ENCODE measurements at regions not wholly inside any gene's neighbourhood (a gene's known extent, or its start where the extent isn't known, plus 50 kb on each side); places are given as distances from the start of the nearest gene placed in this dataset.

GRCh38 chr22:46079093-46079860 is 71.0 kb upstream of the PPARA start:
- DNase-seq = no peak

DNA sequence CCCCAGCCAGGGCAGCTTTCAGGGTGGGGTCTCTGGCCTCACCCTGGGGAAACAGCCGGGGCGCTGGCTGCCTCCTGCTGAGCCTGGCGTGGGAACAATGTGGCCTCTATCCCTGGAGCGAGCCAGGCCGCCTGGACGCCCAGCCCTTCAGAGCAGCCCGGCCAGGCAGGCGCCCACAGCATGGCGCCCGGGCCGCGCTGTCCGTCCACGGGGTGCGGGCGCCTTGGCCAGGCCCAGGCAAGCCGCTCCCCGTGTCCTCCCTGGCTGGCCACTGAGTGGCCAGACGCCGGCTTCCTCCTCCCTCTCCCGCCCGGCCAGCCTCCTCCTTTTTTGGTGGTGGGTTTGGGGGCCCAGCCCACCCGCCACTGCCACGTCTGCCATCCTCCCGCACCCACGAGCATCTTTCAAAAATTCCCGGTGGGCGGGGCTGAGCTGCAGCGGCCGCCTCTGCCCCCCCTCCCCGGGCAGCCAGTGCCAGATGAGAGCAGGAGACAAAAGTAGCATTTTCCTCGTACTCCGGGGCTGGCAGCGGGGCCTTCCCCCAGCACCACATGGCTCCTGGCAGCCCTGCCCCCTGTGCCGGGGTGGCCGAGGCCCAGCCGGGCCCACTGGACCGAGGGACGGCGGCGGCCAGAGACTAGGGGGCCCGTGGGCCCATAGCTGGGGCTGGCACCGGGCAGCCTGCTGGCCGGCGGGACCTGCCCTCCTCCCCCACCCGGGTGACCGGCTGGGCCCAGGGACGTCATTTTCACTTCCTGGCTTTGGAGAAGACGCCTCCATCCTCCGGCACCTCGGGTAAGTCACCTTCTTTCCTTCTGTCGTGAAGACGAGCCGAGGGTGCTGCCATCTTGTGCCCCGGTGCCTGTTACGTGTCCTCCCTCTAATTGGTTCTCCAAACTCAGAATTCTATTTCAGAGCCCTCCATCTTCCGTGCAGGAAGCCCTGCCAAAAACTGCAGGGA is 70.2 kb upstream of the PPARA start:
- DNase-seq = no peak

DNA sequence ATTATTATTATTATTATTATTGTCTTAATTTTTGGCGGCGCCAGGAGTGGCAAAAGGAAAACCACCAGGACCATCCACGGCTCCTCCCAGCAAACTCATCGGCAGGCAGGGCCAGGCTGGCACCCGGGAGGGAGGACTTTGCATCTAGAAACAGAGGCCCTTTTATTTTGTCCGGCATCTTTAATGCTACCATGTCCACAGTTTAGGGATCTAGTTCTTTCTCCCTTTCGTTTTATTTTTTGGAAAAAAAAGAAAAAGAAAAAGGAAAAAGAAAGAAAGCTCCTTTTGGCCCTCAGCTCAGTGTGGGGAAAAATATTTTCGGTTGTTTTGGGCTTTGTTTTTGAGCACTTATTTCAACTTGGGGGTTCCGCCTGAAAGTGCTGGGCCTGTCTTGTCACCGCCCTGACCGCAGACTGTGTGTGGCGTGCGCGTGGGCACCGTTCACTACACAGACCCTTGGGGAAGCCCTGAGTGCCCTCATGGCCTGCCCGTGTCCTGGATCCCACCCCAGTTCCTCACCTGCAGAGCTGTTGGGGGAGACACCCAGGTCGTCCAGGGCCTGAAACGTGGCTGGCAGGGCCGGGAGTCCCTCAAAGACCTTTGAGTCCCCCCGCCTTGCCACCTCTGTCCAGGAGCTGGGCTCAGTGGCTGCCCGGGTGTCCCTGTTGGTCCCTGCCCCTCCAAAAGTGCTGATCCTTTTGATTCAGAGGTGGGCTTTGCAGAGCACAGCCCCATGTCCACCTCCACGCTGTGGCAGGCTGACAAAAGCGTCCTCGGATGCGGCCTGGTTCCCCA is 69.1 kb upstream of the PPARA start:
- no peak for DNase-seq

- DNase-seq = no peak
These were observed 68.5 kb upstream of the PPARA start for GRCh38 chr22:46081831-46082210.

- no peak for DNase-seq
These were observed 67.7 kb upstream of the PPARA start for GRCh38 chr22:46082633-46083032.

DNA sequence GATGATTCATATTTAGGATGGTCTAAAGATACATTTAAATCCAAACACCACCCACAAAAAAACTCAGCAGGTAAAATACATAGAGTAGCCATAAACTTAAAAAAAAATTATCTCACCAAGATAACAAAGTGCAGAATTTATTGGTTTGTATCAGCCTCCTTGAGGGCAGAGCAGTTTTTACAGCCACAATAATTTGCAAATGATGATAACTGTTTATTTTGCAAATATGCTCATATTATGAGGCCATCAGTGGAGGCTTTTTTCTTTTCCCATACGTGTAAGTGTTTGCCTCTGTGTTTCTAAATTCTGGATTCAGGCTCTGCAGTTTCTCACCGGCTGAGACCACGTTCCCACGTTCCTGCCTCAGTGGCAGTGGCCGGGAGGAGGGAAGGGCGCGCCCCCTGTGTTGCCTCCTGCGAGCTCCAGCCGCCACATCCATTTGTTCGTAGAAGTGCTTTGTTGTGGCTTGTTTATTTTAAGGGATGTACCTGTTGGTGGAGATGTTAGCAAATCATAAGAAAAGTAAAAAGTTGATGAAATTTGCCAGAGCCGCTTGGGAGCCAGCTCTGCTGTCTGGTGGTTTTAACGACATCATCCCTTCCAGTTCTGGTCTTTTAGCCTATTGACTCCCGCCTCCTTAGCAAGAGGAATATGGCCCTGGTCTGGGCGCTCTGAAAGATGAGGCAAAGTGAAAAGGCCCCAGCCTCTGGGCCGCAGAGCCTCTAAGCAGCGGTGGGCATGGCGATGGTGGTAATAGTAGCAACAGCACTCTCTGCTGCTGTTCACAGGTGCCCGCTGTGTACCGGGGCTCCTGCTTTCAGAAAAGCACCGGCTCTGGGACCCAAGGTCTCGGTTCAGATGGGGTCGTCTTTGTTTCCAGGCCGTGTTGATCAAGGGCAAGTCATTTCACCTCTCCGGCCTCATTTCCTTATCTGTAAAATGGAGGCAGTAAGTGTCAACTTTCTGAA is 66.7 kb upstream of the PPARA start:
- DNase-seq = no peak

GRCh38 chr22:46084376-46084775 is 66.0 kb upstream of the PPARA start:
- no peak for DNase-seq

DNA sequence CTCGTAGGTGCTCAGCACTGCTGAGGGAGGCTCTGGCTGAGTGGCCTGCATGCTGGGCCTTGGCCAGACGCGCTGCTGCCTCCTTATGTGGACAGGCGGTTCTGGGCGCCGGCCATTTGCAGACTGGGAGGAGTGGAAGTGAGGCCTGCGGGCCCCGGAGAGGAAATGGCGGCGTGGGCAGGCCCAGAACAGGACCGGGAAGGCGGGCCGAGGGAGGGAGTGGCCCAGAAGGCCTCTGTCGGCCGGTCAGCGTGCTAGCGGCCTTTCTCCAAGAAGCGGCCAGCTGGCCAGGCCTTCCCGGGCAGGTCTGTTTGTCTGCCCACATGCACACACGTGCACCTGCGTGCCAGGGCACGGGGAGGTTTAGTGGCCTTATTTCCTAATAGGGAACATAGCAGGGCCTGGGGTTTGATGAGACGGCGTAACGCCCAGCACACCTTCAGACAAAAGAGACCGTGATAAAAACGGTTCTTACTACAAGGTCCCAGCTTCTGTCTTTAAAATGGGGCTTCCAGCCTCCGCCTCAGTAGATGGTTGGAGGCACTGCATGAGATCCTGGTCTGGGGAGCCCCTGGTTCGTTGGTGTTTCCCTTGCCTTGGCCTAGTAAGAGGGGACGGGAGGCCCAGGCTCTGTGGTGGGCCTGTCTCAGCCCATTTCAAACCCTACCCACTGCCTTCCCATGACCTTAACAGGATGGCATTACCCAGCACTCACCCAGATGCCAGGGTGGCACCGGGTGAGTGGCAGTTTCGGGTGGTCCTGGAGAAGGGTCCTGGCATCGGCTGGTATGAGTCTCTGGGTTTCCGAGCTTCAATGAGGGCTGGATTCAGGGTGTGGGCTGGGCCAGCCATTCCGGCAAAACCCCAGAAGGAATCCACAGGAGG is 65.1 kb upstream of the PPARA start:
- DNase-seq = no peak

GRCh38 chr22:46085828-46086576 is 64.3 kb upstream of the PPARA start:
- DNase-seq = no peak

DNA sequence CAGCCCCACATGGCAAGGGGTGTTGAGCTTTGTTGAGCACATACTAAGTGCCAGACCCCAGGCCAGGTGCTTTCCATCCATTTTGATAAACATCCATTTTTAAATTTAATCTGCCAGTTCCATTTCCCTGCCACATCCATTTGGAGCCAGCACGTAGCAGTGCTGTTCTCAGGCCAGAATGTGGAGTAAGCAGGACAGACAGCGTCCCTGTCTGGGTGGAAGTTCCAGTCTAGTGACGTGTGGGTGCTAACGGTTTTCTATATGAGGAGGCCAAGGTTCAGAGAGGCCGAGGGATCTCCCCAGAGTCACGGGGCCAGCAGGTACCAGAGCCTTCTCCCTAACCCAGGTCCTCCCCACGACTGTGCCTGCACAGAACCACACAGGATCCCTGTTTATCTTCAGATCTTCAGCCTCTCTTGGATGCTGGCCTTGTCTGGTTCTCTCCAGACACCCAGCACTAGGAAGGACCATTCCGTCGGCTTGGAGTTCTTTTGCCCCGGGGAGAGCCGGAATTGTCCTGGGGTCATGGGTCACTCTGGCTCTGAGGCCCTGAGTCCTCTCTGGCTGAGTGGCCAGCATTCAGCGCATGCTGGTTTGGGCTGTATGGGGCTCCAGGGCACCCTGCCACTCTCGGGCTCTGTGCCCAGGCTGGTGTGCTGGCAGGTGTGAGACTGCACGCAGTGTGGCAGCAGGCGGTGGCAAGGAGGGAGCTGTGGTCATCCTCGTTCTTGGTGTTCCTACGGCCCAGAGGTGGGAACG is 63.6 kb upstream of the PPARA start:
- DNase-seq = no peak

GRCh38 chr22:46087336-46087690 is 63.0 kb upstream of the PPARA start:
- DNase-seq = no peak

GRCh38 chr22:46087816-46088277 is 62.5 kb upstream of the PPARA start:
- DNase-seq = no peak

GRCh38 chr22:46088541-46089311 is 61.6 kb upstream of the PPARA start:
- DNase-seq = no peak

GRCh38 chr22:46089426-46090035 is 60.8 kb upstream of the PPARA start:
- no peak for DNase-seq

GRCh38 chr22:46090036-46090591 is 60.2 kb upstream of the PPARA start:
- no peak for DNase-seq

- no peak for DNase-seq
These were observed 59.6 kb upstream of the PPARA start for GRCh38 chr22:46090631-46091201.

- no peak for DNase-seq
These were observed 58.9 kb upstream of the PPARA start for GRCh38 chr22:46091277-46091977.

Measured in GDM1 (cell line).